HT-29 (cell line): ENCODE measurements at regions not wholly inside any gene's neighbourhood (a gene's known extent, or its start where the extent isn't known, plus 50 kb on each side); places are given as distances from the start of the nearest gene placed in this dataset.
"Not testable (repeated sequence)": the region's sequence is repeated elsewhere in the genome, so short reads cannot be mapped to it uniquely, and the experiment has no call there.

Source experiments
- DNase-seq: peaks from one replicate; pipeline ENCODE4 v3.0.0-alpha.2; 2015; ENCODE audit warnings: low spot score

GRCh38 chr2:116769514-116769913 is 1045.0 kb upstream of the DDX18 start:
- no peak for DNase-seq

GRCh38 chr2:116776556-116776955 is 1037.9 kb upstream of the DDX18 start:
- no peak for DNase-seq

- DNase-seq = no peak
These were observed 1026.6 kb upstream of the DDX18 start for GRCh38 chr2:116787848-116788247.

- DNase-seq = no peak
These were observed 1011.8 kb upstream of the DDX18 start for GRCh38 chr2:116802671-116803070.

GRCh38 chr2:116804901-116805300 is 1009.6 kb upstream of the DDX18 start:
- no peak for DNase-seq

- not testable (repeated sequence) for DNase-seq
These were observed 1008.0 kb upstream of the DDX18 start for GRCh38 chr2:116806505-116806904.

- no peak for DNase-seq
These were observed 1005.4 kb upstream of the DDX18 start for GRCh38 chr2:116809109-116809508.

- no peak for DNase-seq
These were observed 1004.4 kb upstream of the DDX18 start for GRCh38 chr2:116810071-116810470.

- no peak for DNase-seq
These were observed 1003.8 kb upstream of the DDX18 start for GRCh38 chr2:116810645-116811044.

GRCh38 chr2:116819355-116819754 is 995.1 kb upstream of the DDX18 start:
- peak; percentile 19 for DNase-seq

GRCh38 chr2:116820986-116821385 is 993.5 kb upstream of the DDX18 start:
- no peak for DNase-seq

GRCh38 chr2:116829543-116829942 is 984.9 kb upstream of the DDX18 start:
- DNase-seq = not testable (repeated sequence)

- DNase-seq = no peak
These were observed 982.3 kb upstream of the DDX18 start for GRCh38 chr2:116832148-116832547.

GRCh38 chr2:116833052-116833451 is 981.4 kb upstream of the DDX18 start:
- no peak for DNase-seq

- DNase-seq = no peak
These were observed 972.3 kb upstream of the DDX18 start for GRCh38 chr2:116842164-116842563.

- DNase-seq = no peak
These were observed 954.8 kb upstream of the DDX18 start for GRCh38 chr2:116859708-116860107.

GRCh38 chr2:116874021-116874420 is 940.5 kb upstream of the DDX18 start:
- DNase-seq = no peak

- DNase-seq = no peak
These were observed 937.2 kb upstream of the DDX18 start for GRCh38 chr2:116877274-116877673.

- DNase-seq = no peak
These were observed 936.5 kb upstream of the DDX18 start for GRCh38 chr2:116877944-116878343.

- no peak for DNase-seq
These were observed 934.8 kb upstream of the DDX18 start for GRCh38 chr2:116879650-116880160.

- DNase-seq = no peak
These were observed 923.3 kb upstream of the DDX18 start for GRCh38 chr2:116891191-116891590.

- DNase-seq = no peak
These were observed 903.0 kb upstream of the DDX18 start for GRCh38 chr2:116911540-116911939.

- DNase-seq = no peak
These were observed 898.8 kb upstream of the DDX18 start for GRCh38 chr2:116915673-116916072.

GRCh38 chr2:116917196-116917595 is 897.3 kb upstream of the DDX18 start:
- no peak for DNase-seq
